Activated CD4-positive, CD25-positive, alpha-beta regulatory T cell treated with anti-CD3 and anti-CD28 coated beads, Interleukin-2, amount 50 U/mL, for 24 hours (primary cell): ENCODE measurements at regions not wholly inside any gene's neighbourhood (a gene's known extent, or its start where the extent isn't known, plus 50 kb on each side); places are given as distances from the start of the nearest gene placed in this dataset.
"Not testable (repeated sequence)": the region's sequence is repeated elsewhere in the genome, so short reads cannot be mapped to it uniquely, and the experiment has no call there.

Experiments
- ATAC-seq, 2 donors: fragments of 150-1000 bp; cut with Tn5 transposase; one replicate each; pipeline ENCODE4 v1.10.0; 2021; ENCODE audit warnings: mild to moderate bottlenecking in 1 of 2, moderate library complexity in 1 of 2

DNA sequence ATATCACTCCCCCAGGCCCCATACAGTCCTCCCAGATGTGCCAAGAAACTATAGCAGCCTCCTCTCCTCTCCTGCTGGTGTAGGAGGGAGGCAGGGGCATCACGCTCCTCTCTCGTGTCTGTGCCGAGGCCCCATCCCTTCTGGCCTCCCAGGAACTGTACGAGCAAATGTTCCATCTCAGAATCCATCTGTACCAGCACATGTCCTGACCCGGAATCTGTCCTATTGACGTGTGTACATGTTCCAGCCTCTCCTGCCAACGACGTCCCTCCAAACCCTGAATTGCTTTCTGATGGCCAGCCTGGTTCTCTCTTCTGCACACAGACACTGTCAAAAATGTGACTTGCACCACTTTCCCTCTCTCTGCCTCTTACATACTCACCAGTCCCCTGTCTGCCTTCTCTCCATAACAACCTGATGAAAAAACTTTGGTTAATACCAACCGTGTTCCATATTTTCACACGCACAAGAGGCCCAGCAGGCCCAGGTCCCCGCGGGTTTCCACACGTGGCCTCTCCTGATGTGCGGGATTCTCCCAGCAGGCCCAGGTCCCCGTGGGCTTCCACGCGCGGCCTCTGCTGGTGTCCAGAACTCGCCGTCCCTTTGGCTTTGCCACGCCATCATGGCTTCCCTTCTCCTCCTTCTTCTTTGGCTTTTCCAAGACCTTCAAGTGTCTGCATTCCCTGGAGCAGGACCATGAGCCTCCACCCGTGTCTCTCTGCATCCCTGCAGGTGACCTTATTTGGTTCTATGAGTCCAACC, 125.2 kb upstream of the THBS2 start:
- ATAC-seq: no peak

DNA sequence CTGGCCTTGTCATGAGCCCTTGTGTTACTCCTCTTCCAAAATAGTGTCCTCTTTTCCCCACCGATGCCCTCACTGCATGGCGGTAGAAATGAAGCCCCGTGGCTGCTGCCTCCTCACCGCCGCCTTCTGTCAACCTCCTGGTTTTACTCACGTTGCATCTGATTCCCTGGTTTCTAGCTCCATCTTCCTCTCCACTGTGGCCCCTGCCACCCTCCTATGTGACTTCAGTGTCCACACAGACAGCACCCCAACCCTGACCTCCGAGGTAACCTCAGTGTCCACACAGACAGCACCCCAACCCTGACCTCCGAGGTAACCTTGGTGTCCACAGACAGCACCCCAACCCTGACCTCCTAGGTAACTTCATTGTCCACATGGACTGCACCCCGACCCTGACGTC, 122.8 kb upstream of the THBS2 start:
- ATAC-seq: no peak

DNA sequence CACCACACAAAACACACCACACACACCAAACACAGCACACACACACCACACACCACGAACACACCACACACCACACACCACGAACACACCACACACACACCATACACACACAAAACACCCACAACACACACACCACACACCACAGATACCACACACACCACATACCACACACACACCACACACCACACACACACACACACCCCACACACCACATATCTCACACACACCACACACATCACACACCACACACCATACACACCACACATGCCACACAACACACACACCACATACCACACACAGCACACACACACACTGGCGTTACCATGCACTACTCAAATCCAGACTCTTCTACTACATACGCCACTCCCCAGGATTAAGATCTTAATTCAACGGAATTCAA, 118.9 kb upstream of the THBS2 start:
- ATAC-seq: no peak

DNA sequence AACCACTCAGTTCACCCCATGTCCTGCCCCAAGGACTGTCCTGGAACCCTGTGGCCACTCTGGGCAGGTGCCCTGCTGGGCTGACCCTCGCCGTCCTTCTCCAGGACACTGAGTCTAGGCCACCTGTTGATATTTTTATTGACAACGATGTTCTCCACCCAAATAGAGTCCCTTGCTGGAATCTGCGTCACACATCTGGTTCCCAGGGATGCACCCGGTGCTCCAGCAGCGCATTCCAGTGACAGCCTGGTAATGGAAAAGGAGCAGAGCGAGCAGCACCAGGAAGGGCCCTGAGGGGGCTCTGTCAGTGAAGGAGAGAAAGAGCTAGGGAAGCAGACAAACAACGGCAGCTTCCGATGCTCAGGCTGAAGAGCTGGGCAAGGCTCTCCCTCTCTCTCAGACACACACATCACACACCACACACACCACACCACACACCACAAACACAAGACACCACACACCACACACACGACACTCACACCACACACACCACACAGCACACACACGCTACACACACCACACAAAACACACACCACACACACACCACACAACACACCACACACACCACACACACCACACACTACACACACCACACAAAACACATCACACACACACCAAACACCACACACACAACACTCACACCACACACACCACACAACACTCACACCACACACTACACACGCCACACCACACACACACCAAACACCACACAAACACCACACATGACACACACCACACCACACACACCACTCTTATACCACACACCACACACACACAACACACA, 117.9 kb upstream of the THBS2 start:
- no peak for ATAC-seq

DNA sequence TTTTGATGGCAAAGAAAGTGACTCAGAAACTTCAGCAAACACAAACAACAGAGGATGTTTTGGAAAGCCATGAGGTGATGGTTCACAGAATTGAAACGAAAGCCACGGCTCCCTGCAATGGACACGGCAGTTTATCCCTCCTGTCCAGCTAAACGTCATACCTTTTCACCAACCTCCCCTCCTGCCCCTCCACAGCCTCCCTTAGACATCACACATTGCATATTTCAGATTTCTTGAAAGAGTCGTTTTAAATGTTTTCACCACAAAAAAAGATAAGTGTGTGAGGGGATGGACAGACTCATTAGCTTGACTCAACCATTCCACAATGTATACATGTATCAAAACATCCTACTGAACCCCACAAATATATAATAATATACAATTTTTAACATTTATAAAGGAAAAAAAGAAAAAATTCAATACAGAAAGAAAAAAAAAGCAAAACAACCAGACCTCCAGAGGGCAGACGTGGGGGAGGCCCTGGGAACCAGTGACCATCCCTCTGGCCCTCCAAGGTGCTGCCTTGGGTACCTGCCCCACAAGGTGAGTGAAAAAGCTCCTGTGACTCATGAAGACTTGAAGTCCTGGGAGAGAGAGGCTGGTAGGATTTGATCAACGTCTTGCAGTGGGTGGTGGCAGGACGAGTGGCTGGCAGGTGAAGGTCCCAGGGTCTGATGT, 117.2 kb upstream of the THBS2 start:
- no peak for ATAC-seq

DNA sequence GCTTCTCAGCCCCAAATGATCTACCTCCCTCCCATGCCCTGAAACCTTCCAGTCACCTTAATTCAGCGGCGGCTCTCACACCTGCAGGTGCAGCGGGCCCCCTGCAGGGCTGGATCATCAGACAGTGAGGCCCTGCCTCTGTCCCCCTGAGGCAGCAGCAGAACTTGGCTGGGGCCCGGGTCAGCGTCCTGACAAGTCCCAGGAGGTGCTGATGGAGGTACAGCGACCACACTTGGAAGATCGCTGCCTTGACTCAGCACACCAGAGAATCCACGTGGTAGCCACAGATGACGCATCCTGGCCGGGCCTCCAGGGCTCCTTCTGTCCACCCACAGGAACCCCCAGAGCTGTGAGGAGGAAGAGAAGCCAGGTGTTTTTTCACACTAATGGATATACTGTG, 116.4 kb upstream of the THBS2 start:
- ATAC-seq: no peak

DNA sequence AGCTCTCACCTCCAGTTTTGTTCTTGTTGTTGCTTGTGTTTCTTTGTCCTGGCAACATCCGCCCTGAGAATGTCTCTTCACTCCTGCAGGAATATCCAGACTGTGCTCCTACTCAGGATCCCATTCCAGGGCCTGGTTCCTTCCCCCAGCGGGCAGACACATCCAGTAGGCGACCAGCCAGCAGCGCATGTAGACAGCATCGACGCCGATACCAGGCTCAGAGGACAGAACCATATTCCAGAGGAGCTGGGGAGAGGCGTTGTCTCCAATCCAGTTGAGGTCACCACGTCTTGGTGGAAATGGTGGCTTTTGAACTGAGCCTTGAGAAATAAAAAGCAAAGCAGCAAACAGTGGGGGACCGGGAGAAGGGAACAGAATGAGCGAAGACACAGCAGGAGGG, 114.6 kb upstream of the THBS2 start:
- no peak for ATAC-seq

DNA sequence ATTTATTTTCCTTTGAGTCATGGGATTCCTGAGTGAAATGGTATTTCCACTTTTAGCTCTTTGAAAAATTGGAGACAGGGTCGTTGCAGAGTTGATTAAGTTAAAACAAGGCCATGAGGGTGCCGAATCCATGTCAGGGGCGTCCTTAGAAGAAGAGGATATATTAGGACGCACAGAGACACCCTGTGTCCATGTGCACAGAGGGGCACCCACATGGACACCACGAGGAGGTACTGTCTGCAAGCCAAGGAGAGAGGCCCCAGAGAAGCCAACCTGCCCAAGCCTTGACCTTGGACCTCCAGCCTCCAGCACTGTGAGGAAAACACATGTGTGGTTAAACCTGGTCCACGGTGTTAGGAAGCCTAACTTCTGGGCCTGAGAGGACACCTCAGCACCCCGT, 113.9 kb upstream of the THBS2 start:
- ATAC-seq: no peak

DNA sequence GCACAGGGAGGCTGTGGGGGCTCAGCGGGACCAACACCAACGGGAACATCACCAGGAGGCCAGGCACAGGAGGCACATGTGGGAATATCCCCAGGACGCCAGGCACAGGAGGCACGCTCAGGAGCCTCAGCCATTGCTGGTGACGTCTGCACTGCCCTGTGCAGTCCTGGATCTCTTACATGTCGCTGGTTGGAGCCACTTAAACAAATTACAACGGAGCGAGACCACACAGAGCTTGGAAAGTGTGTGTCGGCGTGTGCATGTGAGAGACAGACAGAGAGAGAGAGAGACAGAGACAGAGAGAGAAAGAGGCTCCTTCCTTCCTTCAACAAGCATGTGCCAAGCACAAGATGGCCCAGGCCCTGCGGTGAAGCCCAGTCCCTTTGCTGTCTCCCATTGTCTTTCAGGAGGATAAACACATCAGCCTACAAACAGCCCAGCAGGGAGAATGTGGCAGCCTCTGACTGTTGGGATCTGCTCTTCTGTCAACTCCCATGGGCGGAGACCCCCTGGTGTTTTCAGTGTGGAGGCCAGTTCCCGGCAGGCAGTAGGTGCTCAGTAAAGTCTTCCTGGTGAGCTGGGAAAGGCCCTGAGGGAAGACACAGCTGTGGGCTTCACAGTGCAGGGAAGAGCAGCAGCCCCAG, 112.7 kb upstream of the THBS2 start:
- ATAC-seq: no peak

DNA sequence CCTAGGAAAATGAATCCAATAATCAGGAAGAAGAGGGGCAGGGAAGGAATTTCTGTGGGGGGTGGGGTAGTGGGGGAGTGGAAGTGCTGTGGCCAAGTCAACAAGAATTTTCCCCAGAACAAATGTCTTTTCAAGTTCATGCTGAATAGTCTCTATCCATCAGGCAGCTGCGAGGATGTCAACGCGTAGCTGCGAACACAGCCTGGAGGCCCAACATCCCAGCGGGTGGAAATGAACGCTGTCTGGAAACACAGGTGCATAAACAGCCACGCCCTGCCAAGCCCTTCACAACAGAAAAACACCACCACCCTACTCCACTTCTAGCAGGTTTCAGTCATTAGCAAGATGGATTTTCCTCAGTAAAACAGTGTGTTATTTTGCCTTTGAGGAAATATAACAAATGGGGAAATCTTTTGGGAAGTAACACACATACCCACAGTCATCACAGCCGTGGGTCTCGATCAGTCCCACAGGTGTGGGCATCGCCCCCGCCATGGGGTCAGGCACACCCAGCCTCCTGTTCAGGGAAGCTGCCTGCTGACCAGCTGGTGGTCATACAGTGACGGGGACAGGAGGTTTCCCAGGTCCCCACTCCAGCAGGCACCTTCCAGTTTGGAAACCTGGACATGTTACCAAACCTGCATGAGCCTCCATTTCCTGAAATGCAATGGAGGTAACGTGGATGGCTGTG, 112.1 kb upstream of the THBS2 start:
- no peak for ATAC-seq

DNA sequence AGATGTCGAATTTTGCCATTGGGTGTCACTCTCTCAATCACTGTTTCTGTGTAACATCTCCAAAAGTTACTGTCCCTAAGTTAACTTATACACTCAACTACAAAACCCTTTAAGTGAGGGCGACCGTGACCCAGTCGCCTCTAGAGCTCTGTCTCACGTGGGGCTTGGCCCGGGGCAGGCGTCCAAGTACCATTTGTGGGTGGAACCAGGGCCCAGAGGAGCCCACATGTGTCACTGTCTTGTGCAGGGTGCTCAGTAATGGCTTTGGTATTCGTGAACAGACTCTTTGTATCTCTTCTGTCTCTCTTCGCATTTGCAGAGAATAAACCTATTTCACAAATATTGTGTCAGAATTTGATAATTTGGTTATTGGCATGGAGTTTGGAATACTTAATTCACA, 109.9 kb upstream of the THBS2 start:
- ATAC-seq: no peak

DNA sequence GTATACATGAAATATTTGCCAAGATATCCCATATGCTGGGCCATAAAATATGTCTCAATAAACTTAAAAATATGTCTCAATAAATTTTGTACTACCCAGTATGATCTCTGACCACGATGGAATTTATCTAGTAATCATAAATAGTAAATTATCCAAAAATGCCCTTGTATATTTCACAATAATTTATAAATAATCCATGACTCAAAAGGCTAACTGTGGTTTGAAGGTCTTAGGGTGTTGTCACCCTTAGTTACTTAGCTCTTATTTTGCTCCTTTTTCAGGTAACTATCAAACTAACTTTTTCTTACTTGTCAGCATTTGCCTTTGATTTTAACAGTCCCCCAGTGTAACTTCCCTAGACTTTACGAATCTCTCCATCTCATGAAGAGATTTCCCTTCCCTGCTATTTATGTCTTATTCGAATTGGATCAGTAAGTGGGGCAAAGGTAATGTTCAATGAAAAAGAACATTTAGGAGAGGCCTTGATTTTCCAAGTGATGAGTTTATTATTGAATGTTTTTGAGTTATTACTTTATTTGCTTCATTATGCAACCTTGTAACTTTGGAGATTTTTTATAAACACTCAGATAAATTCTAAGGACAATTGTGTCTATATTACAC, 109.0 kb upstream of the THBS2 start:
- ATAC-seq: no peak

DNA sequence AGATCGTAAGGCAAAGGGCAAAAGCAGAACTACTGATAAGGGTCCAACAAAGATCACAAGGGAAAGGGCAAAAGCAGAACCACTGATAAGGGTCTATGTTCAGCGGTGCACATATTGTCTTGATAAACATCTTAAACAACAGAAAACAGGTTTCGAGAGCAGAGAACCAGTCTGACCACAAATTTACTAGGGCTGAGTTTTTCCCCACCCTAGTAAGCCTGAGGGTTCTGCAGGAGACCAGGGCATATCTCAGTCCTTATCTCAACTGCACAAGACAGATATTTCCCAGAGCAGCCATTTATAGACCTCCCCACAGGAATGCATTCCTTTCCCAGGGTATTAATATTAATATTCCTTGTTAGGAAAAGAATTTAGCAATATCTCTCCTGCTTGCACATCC, 101.4 kb upstream of the THBS2 start:
- ATAC-seq: not testable (repeated sequence)

DNA sequence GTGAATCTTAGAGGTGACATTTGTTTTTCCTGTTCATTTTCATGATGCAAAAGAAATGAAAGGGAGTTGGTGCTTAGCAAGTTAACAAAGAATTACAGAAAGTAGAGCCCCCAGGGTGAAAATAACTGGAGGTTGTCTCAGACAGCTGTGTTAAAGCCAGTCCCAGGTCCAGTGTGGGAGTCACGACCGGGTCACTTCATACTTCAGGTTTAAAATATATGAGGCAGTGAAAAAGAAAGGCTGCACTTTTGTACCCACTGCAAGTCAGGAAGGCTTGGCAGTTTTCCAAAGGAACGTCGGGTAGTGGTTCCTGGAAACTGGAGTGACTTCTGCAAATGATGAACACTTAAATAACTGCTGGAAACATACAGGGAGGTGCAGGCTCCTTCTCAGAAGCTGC, 91.5 kb upstream of the THBS2 start:
- no peak for ATAC-seq

DNA sequence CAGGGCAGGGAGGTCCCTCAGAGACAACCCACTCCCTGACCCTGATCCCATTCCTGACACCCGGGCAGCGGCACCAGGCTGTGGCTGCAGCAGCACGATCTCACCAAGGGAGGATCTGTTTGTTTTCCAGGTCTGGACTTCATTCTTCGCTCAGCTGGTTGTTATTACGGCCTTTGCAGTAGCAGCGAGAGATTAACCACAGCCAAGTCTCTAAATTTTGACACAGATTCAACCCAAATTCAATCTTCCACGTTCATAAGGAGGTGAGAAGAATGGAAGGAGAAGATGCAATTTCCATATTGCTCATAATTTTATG, 91.1 kb upstream of the THBS2 start:
- no peak for ATAC-seq

DNA sequence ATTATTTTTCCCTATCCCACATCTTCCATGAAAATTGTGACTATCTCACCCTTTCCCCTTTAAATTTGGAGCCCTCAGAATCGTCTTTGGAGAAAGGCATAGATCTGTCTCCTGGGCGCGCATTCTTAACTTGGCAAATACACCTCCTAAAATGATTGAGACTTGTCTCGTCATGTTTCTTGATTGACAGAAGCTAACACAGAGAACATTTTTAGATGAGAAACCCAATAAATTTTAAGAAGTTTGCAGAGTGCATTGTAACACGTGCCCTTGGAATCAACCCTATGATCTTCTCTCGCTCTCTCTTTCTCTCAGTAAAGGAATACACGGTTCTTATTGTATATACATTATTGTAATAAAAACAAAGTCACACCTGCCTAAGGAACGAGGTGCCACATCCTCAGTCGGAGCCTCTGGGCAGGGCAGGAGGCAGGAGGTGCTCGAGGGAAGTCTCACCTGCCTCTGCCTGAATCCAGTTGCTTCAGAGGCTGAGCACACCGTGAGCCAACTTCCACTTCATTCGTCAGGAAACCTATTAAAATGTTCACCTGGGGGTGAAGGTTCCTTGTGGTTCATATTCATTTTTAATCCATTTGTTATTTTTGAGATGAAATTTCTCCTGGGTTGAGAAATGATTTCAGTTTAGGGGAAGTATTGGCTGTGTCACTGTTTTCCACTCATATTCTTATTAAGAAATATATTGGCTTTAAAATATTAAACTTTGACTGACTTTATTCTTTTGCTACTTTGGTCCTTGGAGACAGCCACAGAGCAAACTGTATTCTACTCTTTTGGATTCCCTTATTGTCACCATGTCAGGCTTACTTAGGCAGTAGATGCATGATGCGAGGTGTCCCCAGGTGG, 90.5 kb upstream of the THBS2 start:
- no peak for ATAC-seq

DNA sequence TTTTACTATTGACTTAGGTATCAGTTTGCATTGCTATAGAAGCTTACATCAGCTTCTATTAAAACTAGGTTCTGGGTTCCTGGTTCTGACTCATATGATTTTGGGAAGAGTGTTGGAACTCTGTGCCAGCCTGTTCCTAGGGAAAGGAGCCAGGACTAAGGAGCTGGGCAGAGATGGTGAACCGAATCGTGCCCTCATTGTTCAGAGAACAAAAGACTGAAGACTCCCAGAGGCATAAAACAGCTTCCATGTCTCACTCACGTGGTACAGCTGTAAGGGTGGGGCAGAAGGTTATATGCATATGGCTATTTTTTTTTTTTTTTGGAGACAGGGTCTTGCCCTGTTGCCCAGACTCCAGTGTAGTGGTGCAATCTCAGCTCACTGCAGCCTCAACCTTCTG, 89.1 kb upstream of the THBS2 start:
- no peak for ATAC-seq

DNA sequence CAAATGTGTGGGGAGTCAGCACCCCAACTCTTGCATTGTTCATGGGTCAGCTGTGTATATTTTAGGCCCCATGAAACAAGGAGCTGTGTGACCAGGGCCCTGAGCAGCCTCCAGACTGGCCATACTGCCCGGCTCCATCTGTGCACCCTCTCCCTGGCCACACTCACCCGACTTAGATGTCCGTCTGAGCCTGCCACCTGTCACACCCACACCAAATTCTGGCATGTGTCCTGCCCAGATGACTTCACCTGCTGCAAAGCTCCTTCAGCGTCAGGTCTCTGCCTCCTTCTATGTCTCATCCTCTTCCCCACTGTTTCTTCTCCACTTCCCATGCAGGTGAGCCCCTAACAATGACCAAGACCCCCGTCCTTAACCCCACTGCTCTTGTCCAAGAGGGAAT, 88.1 kb upstream of the THBS2 start:
- ATAC-seq: no peak

DNA sequence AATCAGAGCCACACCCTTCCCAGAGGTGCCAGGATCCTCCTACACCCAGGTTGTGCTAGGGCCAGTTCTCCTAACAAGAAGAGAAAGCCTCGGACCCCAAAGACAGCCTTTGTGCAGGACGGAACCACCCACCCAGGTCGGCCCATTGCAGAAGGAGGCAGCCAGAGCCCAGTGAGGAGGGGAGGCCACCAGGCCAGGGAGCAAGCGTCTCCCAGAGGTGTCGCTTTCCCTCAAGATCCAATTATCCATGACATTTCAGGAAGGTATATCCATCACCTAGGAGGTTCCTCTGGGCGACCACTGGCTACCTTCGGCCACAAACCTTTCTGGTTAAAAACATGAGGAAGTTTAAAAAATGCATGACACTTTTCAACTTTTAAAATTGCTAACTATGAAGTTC, 87.4 kb upstream of the THBS2 start:
- ATAC-seq: no peak

DNA sequence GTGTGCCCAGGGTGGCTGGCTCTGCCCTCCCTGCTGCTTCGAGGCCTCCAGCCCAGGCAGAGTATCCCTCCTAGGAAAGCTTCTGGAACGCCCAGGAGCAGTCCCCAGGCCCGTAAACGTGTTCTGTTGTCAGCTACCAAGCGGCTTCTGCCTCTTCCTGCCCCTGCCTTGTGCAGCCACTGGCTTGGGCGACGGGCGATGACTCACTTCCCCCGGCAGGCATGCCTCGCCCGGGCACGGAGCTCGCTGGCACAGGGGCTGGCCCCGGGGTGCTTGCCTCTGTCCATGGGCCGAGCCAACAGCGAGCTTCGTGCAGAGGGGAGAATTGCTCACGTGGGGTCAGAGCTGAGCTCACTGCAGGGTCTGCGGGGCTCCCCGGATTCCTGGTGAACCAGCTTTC, 86.7 kb upstream of the THBS2 start:
- no peak for ATAC-seq

DNA sequence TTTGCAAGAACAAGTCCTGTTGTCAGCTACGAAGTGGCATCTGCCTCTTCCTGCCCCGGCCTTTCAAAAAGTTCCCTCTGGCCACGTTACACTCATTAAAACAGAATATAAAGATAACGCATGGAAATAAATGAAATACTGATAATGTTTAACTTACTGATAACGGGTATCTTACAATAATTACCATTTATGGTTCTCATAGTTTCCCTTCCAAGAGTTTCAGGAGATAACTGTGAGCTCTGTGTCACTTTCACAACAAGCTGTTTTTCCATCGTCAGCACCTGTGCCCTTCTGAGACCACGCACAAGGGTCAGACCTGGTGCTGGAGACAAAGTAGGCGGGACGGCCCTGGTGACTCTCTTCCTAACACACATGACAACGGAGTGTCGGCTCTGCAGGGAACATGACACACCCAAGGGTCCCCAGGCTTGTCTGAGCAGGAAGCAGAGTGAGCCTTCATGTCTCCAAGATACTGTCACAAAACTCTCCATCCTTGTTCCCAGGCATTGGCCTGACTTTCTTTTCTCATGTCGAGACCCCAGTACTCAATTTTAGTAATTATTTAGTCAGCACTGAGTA, 86.2 kb upstream of the THBS2 start:
- ATAC-seq: no peak
